ENCODE measurements at regions not wholly inside any gene's neighbourhood (a gene's known extent, or its start where the extent isn't known, plus 50 kb on each side); places are given as distances from the start of the nearest gene placed in this dataset.

- no peak overlapping the region for H3K4me3 ChIP-seq (ENCODE audit: low read depth, low read length)
- TF ChIP-seq CTCF (IDR thresholded peaks at IDR 0.05; ENCODE audit: insufficient read depth, low read length, severe bottlenecking) = no peak
- no peaks in the 10 kb centered on the region for H3K27me3 ChIP-seq (ENCODE audit: control insufficient read depth, insufficient read depth, low read length)
- DNase-seq (ENCODE audit: low read depth) (peak; percentile 42), FAIRE-seq (no peak)
- no peaks in the 10 kb centered on the region for H3K36me3 ChIP-seq (ENCODE audit: control insufficient read depth, insufficient read depth, low read length)
Observed at GRCh38 chr5:16013334-16014065, 166.1 kb downstream of the MARCHF11 start.

DNA sequence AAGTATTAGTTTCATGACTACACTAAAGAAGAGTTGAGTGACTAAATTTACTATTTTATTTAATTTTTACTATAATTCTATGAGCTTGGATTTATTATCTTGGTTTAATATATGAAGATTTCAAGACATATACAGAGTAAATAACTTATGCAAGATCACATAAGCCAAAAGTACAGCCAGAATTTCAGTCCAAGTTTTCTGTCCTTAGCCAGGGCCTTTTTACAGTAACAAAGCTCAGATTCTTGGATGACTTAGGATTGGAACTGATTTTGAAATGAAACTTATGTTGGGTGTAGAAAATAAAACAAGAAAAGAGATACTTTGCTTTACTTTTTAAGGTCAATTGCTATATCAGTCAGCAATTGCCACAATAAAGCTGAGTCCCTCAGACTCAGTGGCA is 170.3 kb downstream of the MARCHF11 start:
- no peak for DNase-seq (ENCODE audit: low read depth)
- TF ChIP-seq CTCF (IDR thresholded peaks at IDR 0.05; ENCODE audit: insufficient read depth, low read length, severe bottlenecking) = no peak
- H3K36me3 ChIP-seq (ENCODE audit: control insufficient read depth, insufficient read depth, low read length) = no peaks in the 10 kb centered on the region
- FAIRE-seq = no peak
- no peaks in the 10 kb centered on the region for H3K27me3 ChIP-seq (ENCODE audit: control insufficient read depth, insufficient read depth, low read length)
- H3K4me3 ChIP-seq (ENCODE audit: low read depth, low read length) = no peak overlapping the region

GRCh38 chr5:16007750-16008415 is 171.7 kb downstream of the MARCHF11 start:
- no peak overlapping the region for H3K4me3 ChIP-seq (ENCODE audit: low read depth, low read length)
- no peaks in the 10 kb centered on the region for H3K27me3 ChIP-seq (ENCODE audit: control insufficient read depth, insufficient read depth, low read length)
- DNase-seq (ENCODE audit: low read depth) (no peak), FAIRE-seq (no peak)
- TF ChIP-seq CTCF (IDR thresholded peaks at IDR 0.05; ENCODE audit: insufficient read depth, low read length, severe bottlenecking) = no peak
- no peaks in the 10 kb centered on the region for H3K36me3 ChIP-seq (ENCODE audit: control insufficient read depth, insufficient read depth, low read length)

- no peaks in the 10 kb centered on the region for H3K36me3 ChIP-seq (ENCODE audit: control insufficient read depth, insufficient read depth, low read length)
- no peaks in the 10 kb centered on the region for H3K27me3 ChIP-seq (ENCODE audit: control insufficient read depth, insufficient read depth, low read length)
- no peak for DNase-seq (ENCODE audit: low read depth)
- H3K4me3 ChIP-seq (ENCODE audit: low read depth, low read length) = no peak overlapping the region
- no peak for TF ChIP-seq CTCF (IDR thresholded peaks at IDR 0.05; ENCODE audit: insufficient read depth, low read length, severe bottlenecking)
- no peak for FAIRE-seq
Observed at GRCh38 chr5:16005225-16005624, 174.4 kb downstream of the MARCHF11 start.

- H3K27me3 ChIP-seq (ENCODE audit: control insufficient read depth, insufficient read depth, low read length) = no peaks in the 10 kb centered on the region
- no peak for TF ChIP-seq CTCF (IDR thresholded peaks at IDR 0.05; ENCODE audit: insufficient read depth, low read length, severe bottlenecking)
- no peak for DNase-seq (ENCODE audit: low read depth)
- no peak for FAIRE-seq
- no peak overlapping the region for H3K4me3 ChIP-seq (ENCODE audit: low read depth, low read length)
- H3K36me3 ChIP-seq (ENCODE audit: control insufficient read depth, insufficient read depth, low read length) = no peaks in the 10 kb centered on the region
Observed at GRCh38 chr5:16000056-16000455, 179.5 kb downstream of the MARCHF11 start.
